GM18861 (cell line): ENCODE measurements at regions not wholly inside any gene's neighbourhood (a gene's known extent, or its start where the extent isn't known, plus 50 kb on each side); places are given as distances from the start of the nearest gene placed in this dataset.

Experiments
- ATAC-seq: cut with Tn5 transposase; IDR thresholded peaks from one replicate; pipeline ENCODE4 v1.9.1; 2021; ENCODE audit not compliant: unreplicated experiment

GRCh38 chr13:107360010-107360409, 792.1 kb upstream of the ARGLU1 start:
- no peak for ATAC-seq

- ATAC-seq = no peak
Observed at GRCh38 chr13:107358866-107359265, 790.9 kb upstream of the ARGLU1 start.

GRCh38 chr13:107351305-107351704, 783.4 kb upstream of the ARGLU1 start:
- ATAC-seq = no peak

GRCh38 chr13:107348925-107349324, 781.0 kb upstream of the ARGLU1 start:
- no peak for ATAC-seq

- no peak for ATAC-seq
Observed at GRCh38 chr13:107348471-107348870, 780.5 kb upstream of the ARGLU1 start.

GRCh38 chr13:107347641-107348369, 779.9 kb upstream of the ARGLU1 start:
- ATAC-seq = no peak

GRCh38 chr13:107342747-107343146, 774.8 kb upstream of the ARGLU1 start:
- ATAC-seq = no peak

- ATAC-seq = no peak
Observed at GRCh38 chr13:107339209-107339608, 771.3 kb upstream of the ARGLU1 start.

GRCh38 chr13:107332188-107332587, 764.3 kb upstream of the ARGLU1 start:
- ATAC-seq = no peak

GRCh38 chr13:107331359-107331758, 763.4 kb upstream of the ARGLU1 start:
- ATAC-seq = no peak

- no peak for ATAC-seq
Observed at GRCh38 chr13:107330484-107330883, 762.5 kb upstream of the ARGLU1 start.

- ATAC-seq = no peak
Observed at GRCh38 chr13:107329991-107330390, 762.1 kb upstream of the ARGLU1 start.

- ATAC-seq = no peak
Observed at GRCh38 chr13:107324416-107325204, 756.7 kb upstream of the ARGLU1 start.

GRCh38 chr13:107322228-107322627, 754.3 kb upstream of the ARGLU1 start:
- no peak for ATAC-seq

- no peak for ATAC-seq
Observed at GRCh38 chr13:107305178-107305577, 737.2 kb upstream of the ARGLU1 start.

GRCh38 chr13:107301724-107302374, 733.9 kb upstream of the ARGLU1 start:
- ATAC-seq = no peak

- ATAC-seq = no peak
Observed at GRCh38 chr13:107299717-107300116, 731.8 kb upstream of the ARGLU1 start.

- ATAC-seq = no peak
Observed at GRCh38 chr13:107296804-107297203, 728.9 kb upstream of the ARGLU1 start.

GRCh38 chr13:107295416-107296140, 727.6 kb upstream of the ARGLU1 start:
- no peak for ATAC-seq

GRCh38 chr13:107293924-107294323, 726.0 kb upstream of the ARGLU1 start:
- no peak for ATAC-seq

GRCh38 chr13:107291875-107292274, 723.9 kb upstream of the ARGLU1 start:
- no peak for ATAC-seq
